Gastrocnemius medialis (tissue), 4 donors: ENCODE measurements at regions not wholly inside any gene's neighbourhood (a gene's known extent, or its start where the extent isn't known, plus 50 kb on each side); places are given as distances from the start of the nearest gene placed in this dataset.

Experiments used
- ATAC-seq, 2 donors: fragments of 150-250 bp; one replicate each; pipeline ENCODE4 v1.9.1; 2016
- DNase-seq, 2 donors: peaks; one replicate each; pipeline ENCODE4 v3.0.0-alpha.2; 2019
- H3K27ac ChIP-seq, 4 donors: fragments of 200-600 bp; sonication (generic); 1 replicate in 1 of 4; 2 replicates in 3 of 4; pipeline ENCODE4 v1.5.1; 2016 to 2018; ENCODE audit warnings: mild to moderate bottlenecking in 2 of 4, moderate library complexity in 1 of 4
- H3K27me3 ChIP-seq, 3 donors: fragments of 200-600 bp; sonication (generic) in 2 of 3; 1 replicate in 1 of 3; 2 replicates in 2 of 3; pipeline versions ENCODE4 v1.5.1 to v1.6.0; 2016 to 2019; ENCODE audit warnings: mild to moderate bottlenecking in 1 of 3, moderate library complexity in 1 of 3
- H3K36me3 ChIP-seq, 2 donors: fragments of 200-600 bp; sonication (generic) in 1 of 2; one replicate each; pipeline ENCODE4 v1.5.1; 2017 to 2018
- H3K4me1 ChIP-seq, 2 donors: fragments of 200-600 bp; sonication (generic) in 1 of 2; one replicate each; pipeline ENCODE4 v1.5.1; 2016 to 2017; ENCODE audit warnings: mild to moderate bottlenecking in 2 of 2
- H3K4me3 ChIP-seq, 4 donors: fragments of 200-600 bp; sonication (generic) in 3 of 4; 1 replicate in 1 of 4; 2 replicates in 3 of 4; pipeline ENCODE4 v1.5.1; 2016 to 2019; ENCODE audit warnings: mild to moderate bottlenecking in 2 of 4
- H3K9me3 ChIP-seq, 3 donors: fragments of 200-600 bp; sonication (generic) in 2 of 3; 1 replicate in 1 of 3; 2 replicates in 2 of 3; pipeline ENCODE4 v1.5.1; 2016 to 2019
- POLR2A ChIP-seq, 2 donors: fragments of 450-650 bp; IDR thresholded peaks; one replicate each; pipeline ENCODE4 v1.6.1; 2017; ENCODE audit warnings: antibody characterized with exemption in 2 of 2, mild to moderate bottlenecking in 2 of 2, moderate library complexity in 2 of 2
- in situ Hi-C, 4 donors: fragments of 200-750 bp; cut with MboI; loops; one replicate each; pipeline versions ENCODE4 v1.15.0 to v1.8.0; 2017; ENCODE audit warnings: low sequenced_read_pairs in 4 of 4
- intact Hi-C: fragments of 100-400 bp; cut with DNase I; formaldehyde crosslinking; loops from one replicate; pipeline ENCODE4 v1.15.1; 2023; ENCODE audit warnings: low total_unique reads
- TF ChIP-seq, protein P1 (sequence below), 5 experiments: fragments of 450-650 bp in 3 of 5; fragments of 200-600 bp in 2 of 5; sonication (generic) in 2 of 5; IDR thresholded peaks in 4 of 5; conservative IDR thresholded peaks in 1 of 5; 1 replicate in 4 of 5; 2 replicates in 1 of 5; pipeline ENCODE4 v1.5.1; 2016 to 2019; ENCODE audit warnings: antibody characterized with exemption in 5 of 5, mild to moderate bottlenecking in 3 of 5, moderate library complexity in 3 of 5

DNA sequence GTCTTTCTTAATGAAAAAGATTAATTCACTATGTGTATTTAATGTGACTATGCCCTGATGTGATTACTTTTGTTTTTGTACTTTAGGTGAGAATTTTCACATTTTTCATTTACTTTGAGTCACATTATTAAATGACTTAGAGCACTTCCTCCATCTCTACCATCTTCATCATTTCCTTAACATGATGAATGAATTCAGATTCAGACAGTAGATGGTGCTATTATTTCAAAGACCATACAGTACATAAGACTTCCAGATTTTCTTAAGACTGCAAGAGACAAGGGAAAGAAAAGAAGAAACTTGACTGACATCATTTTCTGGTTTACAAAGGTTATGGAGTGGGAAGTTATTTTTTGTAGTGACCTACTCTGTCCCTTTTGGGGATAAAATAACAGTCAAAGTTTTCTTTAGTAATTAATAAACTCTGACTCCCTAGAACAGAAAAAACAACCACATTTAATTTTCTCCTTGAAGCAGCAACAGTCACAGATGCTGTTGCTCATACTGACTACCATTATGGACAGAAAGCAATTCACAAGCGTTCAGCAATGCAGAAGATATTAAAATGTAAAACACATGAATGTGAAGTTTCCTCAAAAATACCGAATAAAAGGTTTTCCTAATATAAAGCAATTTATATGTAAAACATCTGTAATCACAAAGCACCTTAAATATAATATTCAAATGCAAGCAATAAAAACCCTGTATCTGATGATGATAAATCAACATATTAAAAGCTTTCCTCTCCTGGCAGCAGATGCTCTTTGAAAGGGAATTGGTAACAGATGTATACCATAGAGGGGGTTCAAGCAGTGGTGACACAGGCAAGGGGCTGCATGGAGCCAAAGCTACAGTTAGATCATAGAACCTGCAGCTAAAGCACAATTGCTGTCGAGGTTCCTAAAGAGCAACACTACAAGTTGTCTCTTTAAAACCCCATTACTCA, 1010.9 kb upstream of the NXPH2 start:
- in situ Hi-C loops (no loop called here), intact Hi-C loops (no loop called here)
- no peaks in the 10 kb centered on the region for H3K4me1 ChIP-seq
- no peak overlapping the region for H3K27ac ChIP-seq
- DNase-seq (no peak), ATAC-seq (no peak)
- H3K36me3 ChIP-seq: no peaks in the 10 kb centered on the region
- no peaks in the 10 kb centered on the region for H3K9me3 ChIP-seq
- TF ChIP-seq, protein P1, sequence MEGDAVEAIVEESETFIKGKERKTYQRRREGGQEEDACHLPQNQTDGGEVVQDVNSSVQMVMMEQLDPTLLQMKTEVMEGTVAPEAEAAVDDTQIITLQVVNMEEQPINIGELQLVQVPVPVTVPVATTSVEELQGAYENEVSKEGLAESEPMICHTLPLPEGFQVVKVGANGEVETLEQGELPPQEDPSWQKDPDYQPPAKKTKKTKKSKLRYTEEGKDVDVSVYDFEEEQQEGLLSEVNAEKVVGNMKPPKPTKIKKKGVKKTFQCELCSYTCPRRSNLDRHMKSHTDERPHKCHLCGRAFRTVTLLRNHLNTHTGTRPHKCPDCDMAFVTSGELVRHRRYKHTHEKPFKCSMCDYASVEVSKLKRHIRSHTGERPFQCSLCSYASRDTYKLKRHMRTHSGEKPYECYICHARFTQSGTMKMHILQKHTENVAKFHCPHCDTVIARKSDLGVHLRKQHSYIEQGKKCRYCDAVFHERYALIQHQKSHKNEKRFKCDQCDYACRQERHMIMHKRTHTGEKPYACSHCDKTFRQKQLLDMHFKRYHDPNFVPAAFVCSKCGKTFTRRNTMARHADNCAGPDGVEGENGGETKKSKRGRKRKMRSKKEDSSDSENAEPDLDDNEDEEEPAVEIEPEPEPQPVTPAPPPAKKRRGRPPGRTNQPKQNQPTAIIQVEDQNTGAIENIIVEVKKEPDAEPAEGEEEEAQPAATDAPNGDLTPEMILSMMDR (IDR thresholded peaks at IDR 0.05 in 4 of 5, conservative IDR thresholded peaks at IDR 0.05 in 1 of 5): no peak
- no peak for TF ChIP-seq POLR2A (IDR thresholded peaks at IDR 0.05)
- H3K4me3 ChIP-seq: no peak overlapping the region
- no peaks in the 10 kb centered on the region for H3K27me3 ChIP-seq

DNA sequence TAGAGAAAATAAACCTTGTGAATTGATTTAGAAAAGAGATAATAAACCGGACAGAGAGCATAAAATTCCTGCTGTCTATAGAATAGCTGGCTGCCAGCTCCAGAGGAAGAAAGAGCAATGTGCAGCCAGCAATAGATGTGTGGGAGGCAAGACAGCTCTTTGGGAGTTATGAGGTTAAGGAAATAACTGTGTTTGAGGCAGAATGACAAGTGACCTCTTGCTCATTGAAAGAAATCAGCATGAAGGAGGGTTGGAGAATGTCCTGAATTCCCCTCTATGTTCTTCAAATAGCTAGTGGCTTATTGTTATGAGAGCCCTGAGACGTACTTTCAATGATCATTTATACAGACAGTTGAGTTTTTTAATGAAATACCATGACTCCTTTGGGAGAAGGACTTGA, 1009.9 kb upstream of the NXPH2 start:
- no peaks in the 10 kb centered on the region for H3K36me3 ChIP-seq
- TF ChIP-seq, protein P1 (IDR thresholded peaks at IDR 0.05 in 4 of 5, conservative IDR thresholded peaks at IDR 0.05 in 1 of 5): no peak
- TF ChIP-seq POLR2A (IDR thresholded peaks at IDR 0.05): no peak
- DNase-seq (no peak), ATAC-seq (no peak)
- H3K27me3 ChIP-seq: no peaks in the 10 kb centered on the region
- intact Hi-C loops (no loop called here), in situ Hi-C loops (no loop called here)
- H3K27ac ChIP-seq: no peak overlapping the region
- no peaks in the 10 kb centered on the region for H3K4me1 ChIP-seq
- H3K9me3 ChIP-seq: no peaks in the 10 kb centered on the region
- no peak overlapping the region for H3K4me3 ChIP-seq

DNA sequence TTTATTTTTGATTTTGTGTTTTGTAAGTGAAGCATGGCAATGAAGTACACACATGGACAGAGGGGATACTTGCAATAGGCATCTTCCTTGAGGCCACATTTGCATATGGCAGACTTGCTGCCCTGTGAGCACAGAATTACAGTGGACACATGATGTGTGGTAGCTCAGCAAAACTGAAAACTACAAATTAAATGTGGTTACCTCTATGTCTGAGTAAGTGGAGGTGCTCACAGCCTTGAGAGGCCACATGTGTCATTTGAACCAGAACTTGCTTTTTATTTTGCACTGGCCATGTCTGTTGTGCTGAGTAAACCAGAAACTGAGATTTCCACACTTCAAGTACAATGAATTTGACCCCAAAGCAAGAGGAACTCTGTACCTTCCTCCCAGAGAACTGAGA, 998.5 kb upstream of the NXPH2 start:
- intact Hi-C loops (no loop called here), in situ Hi-C loops (no loop called here)
- no peak for DNase-seq
- no peaks in the 10 kb centered on the region for H3K27me3 ChIP-seq
- H3K36me3 ChIP-seq: no peaks in the 10 kb centered on the region
- no peaks in the 10 kb centered on the region for H3K4me1 ChIP-seq
- H3K9me3 ChIP-seq: no peaks in the 10 kb centered on the region
- no peak overlapping the region for H3K27ac ChIP-seq
- TF ChIP-seq POLR2A (IDR thresholded peaks at IDR 0.05): no peak
- TF ChIP-seq, protein P1 (IDR thresholded peaks at IDR 0.05 in 4 of 5, conservative IDR thresholded peaks at IDR 0.05 in 1 of 5): no peak
- no peak for ATAC-seq
- no peak overlapping the region for H3K4me3 ChIP-seq

DNA sequence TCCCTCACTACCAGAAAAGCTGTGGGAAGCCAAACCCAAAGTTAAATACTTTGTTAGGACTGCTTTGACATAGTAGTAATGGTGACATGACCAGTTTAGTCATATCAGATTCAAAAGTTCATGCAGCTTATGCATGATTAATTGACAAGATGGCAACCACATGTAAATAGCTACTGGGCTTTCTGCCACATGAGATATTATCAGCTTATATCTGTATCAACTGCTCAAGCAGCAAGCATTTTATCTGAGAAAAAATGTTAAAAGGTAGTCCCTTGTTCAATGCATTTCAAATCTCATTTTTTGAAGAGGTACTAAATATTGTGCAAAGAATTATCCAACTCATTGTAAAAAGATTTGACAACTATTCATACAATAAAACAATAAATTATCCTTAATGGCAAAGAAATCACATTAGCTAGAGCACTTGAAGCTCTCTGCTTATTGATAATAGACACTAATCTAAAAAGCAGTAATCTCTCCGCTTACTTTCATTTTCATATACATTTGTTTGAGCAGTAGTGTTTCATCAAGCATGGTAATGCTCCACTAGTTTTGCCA, 993.6 kb upstream of the NXPH2 start:
- no peak overlapping the region for H3K27ac ChIP-seq
- DNase-seq (no peak), ATAC-seq (no peak)
- no peak for TF ChIP-seq POLR2A (IDR thresholded peaks at IDR 0.05)
- TF ChIP-seq, protein P1 (IDR thresholded peaks at IDR 0.05 in 4 of 5, conservative IDR thresholded peaks at IDR 0.05 in 1 of 5): no peak
- no peaks in the 10 kb centered on the region for H3K4me1 ChIP-seq
- H3K9me3 ChIP-seq: no peaks in the 10 kb centered on the region
- in situ Hi-C loops: no loop called here
- H3K36me3 ChIP-seq: no peaks in the 10 kb centered on the region
- no peaks in the 10 kb centered on the region for H3K27me3 ChIP-seq
- intact Hi-C loops: no loop called here
- no peak overlapping the region for H3K4me3 ChIP-seq
